GM19395 (cell line): ENCODE measurements at regions not wholly inside any gene's neighbourhood (a gene's known extent, or its start where the extent isn't known, plus 50 kb on each side); places are given as distances from the start of the nearest gene placed in this dataset.
"Not testable (repeated sequence)": the region's sequence is repeated elsewhere in the genome, so short reads cannot be mapped to it uniquely, and the experiment has no call there.

ENCODE experiments used
- ATAC-seq: cut with Tn5 transposase; IDR thresholded peaks from one replicate; pipeline ENCODE4 v1.9.1; 2021; ENCODE audit warnings: mild to moderate bottlenecking, moderate library complexity; ENCODE audit not compliant: unreplicated experiment

- ATAC-seq, result no peak
Observed at GRCh38 chr3:63094642-63095408, 183.3 kb upstream of the SYNPR start.

DNA sequence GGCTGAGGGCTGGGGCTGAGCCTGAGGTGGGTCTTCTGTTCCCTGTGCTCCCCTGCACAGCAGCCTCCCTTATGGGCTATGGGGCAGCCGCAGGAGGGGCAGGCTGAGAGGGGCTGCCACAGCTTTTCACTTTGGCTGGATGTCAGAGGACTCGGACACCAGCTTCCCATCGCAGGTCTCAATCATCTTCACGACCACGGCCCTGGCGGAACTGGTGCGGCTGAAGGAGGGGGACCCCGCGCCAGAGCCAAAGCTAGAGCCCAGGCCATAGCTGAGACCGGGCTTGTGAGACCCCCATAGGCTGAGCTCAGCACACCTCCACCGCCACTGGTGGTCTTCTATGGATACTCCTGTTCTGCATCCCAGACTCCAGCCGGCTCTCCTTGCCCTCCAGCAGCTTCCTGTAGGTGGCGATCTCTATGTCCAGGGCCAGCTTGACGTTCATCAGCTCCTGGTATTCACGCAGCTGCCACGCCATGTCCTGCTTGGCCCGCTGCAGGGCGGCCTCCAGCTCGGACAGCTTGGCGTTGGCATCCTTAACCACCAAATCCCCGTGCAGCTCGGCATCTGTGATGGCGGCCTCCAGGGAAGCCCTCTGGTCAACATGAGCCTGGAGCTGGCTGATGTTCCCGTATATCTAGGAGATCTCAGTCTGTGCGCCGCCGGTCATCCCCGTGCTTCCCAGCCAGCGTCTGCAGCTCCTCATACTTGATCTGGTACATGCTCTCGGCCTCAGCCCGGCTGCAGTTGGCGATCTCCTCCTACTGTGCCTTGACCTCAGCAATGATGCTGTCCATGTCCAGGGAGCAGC, 181.7 kb upstream of the SYNPR start:
- no peak for ATAC-seq

- no peak for ATAC-seq
Observed at GRCh38 chr3:63097396-63097795, 180.7 kb upstream of the SYNPR start.

- no peak for ATAC-seq
Observed at GRCh38 chr3:63116922-63117321, 161.2 kb upstream of the SYNPR start.

DNA sequence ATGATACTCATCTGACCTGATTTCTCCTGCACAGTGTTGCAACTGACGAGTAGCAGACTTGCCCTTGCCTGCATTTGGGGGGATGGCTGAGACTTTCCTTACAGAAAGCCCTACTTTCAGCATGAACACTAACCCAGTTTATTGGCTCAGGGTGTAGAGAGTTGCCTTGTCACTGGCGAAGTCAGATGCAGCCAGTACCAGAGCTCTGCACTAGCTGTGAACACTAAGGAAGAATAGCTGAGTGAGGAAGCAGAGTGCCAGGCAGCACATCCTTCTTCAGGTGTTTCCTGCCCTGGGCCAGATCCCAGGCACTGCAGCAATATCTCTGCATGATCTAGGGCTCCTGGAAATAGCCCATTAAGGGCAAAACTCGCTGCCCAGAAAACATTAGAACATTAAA, 154.0 kb upstream of the SYNPR start:
- ATAC-seq, result no peak

GRCh38 chr3:63126530-63126929, 151.6 kb upstream of the SYNPR start:
- no peak for ATAC-seq

- ATAC-seq, result no peak
Observed at GRCh38 chr3:63128380-63128779, 149.7 kb upstream of the SYNPR start.

DNA sequence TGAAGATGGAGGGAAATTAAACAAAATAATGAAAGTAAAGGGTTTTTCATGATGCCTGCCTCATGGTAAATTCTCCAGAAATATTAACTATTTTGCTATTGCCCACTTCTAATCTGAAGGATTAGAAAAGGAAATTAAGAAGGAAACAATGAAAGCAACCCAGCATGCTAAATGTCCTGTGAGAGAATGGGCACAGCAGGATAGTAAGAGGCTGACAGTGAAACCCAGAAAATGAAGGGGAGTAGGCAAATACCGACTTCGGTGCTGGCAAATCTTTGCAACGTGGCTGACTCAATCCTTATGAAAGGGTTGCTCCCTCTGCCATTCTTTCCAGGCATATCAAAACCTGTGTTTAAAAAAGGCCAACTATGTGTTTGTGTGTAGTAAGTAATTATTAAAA, 147.5 kb upstream of the SYNPR start:
- ATAC-seq, result no peak

GRCh38 chr3:63132461-63133250, 145.5 kb upstream of the SYNPR start:
- ATAC-seq, result no peak

- ATAC-seq, result no peak
Observed at GRCh38 chr3:63135367-63135766, 142.7 kb upstream of the SYNPR start.

- not testable (repeated sequence) for ATAC-seq
Observed at GRCh38 chr3:63136249-63136648, 141.9 kb upstream of the SYNPR start.

GRCh38 chr3:63142681-63143080, 135.4 kb upstream of the SYNPR start:
- no peak for ATAC-seq

DNA sequence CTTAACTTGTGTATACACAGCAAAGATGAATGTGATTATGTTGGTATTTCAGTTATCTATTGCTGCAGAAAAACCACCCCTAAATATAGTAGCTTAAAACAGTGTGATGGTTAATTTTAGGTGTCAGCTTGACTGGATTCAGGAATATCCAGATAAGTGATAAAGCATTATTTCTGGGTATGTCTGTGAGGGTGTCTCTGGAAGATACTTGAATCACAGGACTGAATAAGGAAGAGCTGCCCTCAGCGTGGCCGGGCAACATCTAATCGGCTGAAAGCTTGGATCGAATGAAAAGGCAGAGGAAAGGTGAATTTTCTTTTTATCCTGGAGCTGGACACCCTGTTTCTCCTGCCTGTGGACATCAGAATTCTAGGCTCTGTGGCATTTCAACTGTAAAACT, 132.0 kb upstream of the SYNPR start:
- no peak for ATAC-seq

GRCh38 chr3:63150880-63151279, 127.2 kb upstream of the SYNPR start:
- ATAC-seq, result no peak

- ATAC-seq, result no peak
Observed at GRCh38 chr3:63151897-63152296, 126.2 kb upstream of the SYNPR start.

DNA sequence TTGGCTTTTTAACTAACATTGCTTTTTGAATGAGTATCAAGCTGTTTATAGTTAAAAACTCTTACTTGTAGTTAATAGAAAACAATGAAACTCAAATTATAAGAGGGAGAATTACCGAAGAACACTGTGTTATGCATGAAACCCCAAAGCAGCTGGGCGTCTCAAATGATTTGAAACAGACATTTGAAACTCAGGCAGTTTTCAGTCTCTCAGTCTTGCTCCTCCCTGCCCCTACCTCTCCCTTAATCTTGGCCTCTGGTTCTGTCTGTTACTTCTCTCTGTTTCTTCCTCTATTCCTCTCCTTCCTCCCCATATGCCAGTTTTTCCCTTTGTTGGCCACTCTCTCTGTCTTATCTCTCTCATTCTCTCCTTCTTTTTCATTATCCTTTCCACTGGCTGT, 118.3 kb upstream of the SYNPR start:
- no peak for ATAC-seq

DNA sequence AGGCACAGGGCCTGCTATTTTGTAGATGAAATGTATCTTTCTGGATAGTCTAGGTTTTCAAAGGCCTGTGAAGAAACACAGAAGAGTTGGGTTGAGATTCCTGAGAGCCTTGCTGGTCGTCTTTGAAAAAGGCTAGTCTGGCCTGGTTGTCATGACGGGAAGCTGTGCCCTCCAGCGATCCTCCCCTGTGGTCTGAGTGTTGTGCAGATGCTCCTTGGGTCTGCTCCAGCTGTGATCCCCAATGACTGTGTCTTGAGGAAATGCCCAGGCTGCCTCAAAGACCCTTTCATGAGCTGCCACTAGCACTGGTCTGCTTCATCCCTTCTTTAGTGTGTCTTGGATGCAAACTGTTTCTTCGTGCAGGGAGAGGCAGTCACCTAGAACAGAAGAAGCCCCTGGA, 111.0 kb upstream of the SYNPR start:
- no peak for ATAC-seq

GRCh38 chr3:63168179-63168578, 109.9 kb upstream of the SYNPR start:
- ATAC-seq, result no peak

- no peak for ATAC-seq
Observed at GRCh38 chr3:63179862-63180522, 98.1 kb upstream of the SYNPR start.

- ATAC-seq, result no peak
Observed at GRCh38 chr3:63192248-63192647, 85.9 kb upstream of the SYNPR start.

GRCh38 chr3:63193647-63194046, 84.5 kb upstream of the SYNPR start:
- ATAC-seq, result no peak
